GM18909 (cell line): ENCODE measurements at regions not wholly inside any gene's neighbourhood (a gene's known extent, or its start where the extent isn't known, plus 50 kb on each side); places are given as distances from the start of the nearest gene placed in this dataset.

Experiments used
- ATAC-seq: cut with Tn5 transposase; IDR thresholded peaks from one replicate; pipeline ENCODE4 v1.9.1; 2021; ENCODE audit warnings: mild to moderate bottlenecking; ENCODE audit not compliant: unreplicated experiment, poor library complexity

GRCh38 chr16:9499941-9500593 is 408.6 kb downstream of the HAPSTR1 start:
- no peak for ATAC-seq

- ATAC-seq, result no peak
These were observed 409.4 kb downstream of the HAPSTR1 start for GRCh38 chr16:9500872-9501271.

GRCh38 chr16:9503251-9503984 is 412.0 kb downstream of the HAPSTR1 start:
- no peak for ATAC-seq

GRCh38 chr16:9508328-9508936 is 417.0 kb downstream of the HAPSTR1 start:
- ATAC-seq, result no peak

- no peak for ATAC-seq
These were observed 418.2 kb downstream of the HAPSTR1 start for GRCh38 chr16:9509663-9510062.

GRCh38 chr16:9511389-9511788 is 419.9 kb downstream of the HAPSTR1 start:
- ATAC-seq, result no peak

- no peak for ATAC-seq
These were observed 425.0 kb downstream of the HAPSTR1 start for GRCh38 chr16:9516444-9516843.

GRCh38 chr16:9518051-9518450 is 426.6 kb downstream of the HAPSTR1 start:
- ATAC-seq, result no peak

GRCh38 chr16:9518581-9518980 is 427.1 kb downstream of the HAPSTR1 start:
- no peak for ATAC-seq

- no peak for ATAC-seq
These were observed 430.4 kb downstream of the HAPSTR1 start for GRCh38 chr16:9521749-9522370.

- no peak for ATAC-seq
These were observed 431.2 kb downstream of the HAPSTR1 start for GRCh38 chr16:9522614-9523013.

GRCh38 chr16:9523994-9524393 is 432.6 kb downstream of the HAPSTR1 start:
- no peak for ATAC-seq

- no peak for ATAC-seq
These were observed 433.6 kb downstream of the HAPSTR1 start for GRCh38 chr16:9525037-9525436.

GRCh38 chr16:9526791-9527190 is 435.3 kb downstream of the HAPSTR1 start:
- no peak for ATAC-seq

GRCh38 chr16:9527976-9528375 is 436.5 kb downstream of the HAPSTR1 start:
- no peak for ATAC-seq

- no peak for ATAC-seq
These were observed 437.2 kb downstream of the HAPSTR1 start for GRCh38 chr16:9528511-9529079.

GRCh38 chr16:9533042-9533441 is 441.6 kb downstream of the HAPSTR1 start:
- ATAC-seq, result no peak

- no peak for ATAC-seq
These were observed 443.3 kb downstream of the HAPSTR1 start for GRCh38 chr16:9534759-9535158.

GRCh38 chr16:9536905-9537304 is 445.5 kb downstream of the HAPSTR1 start:
- no peak for ATAC-seq

GRCh38 chr16:9539346-9539745 is 447.9 kb downstream of the HAPSTR1 start:
- no peak for ATAC-seq

- no peak for ATAC-seq
These were observed 450.3 kb downstream of the HAPSTR1 start for GRCh38 chr16:9541723-9542122.
